ENCODE measurements at regions not wholly inside any gene's neighbourhood (a gene's known extent, or its start where the extent isn't known, plus 50 kb on each side); places are given as distances from the start of the nearest gene placed in this dataset.

- DNase-seq = no peak
- H3K36me3 ChIP-seq (ENCODE audit: low read depth, missing control alignments) = no peaks in the 10 kb centered on the region
- H3K27ac ChIP-seq = no peak overlapping the region
- H3K27me3 ChIP-seq = no peaks in the 10 kb centered on the region
- intact Hi-C loops (cut with DNase I; ENCODE audit: low total_unique reads) = no loop called here
- TF ChIP-seq CTCF (IDR thresholded peaks at IDR 0.05) (no peak), POLR2A (IDR thresholded peaks at IDR 0.05) (no peak)
- H3K4me1 ChIP-seq = no peaks in the 10 kb centered on the region
- no peaks in the 10 kb centered on the region for H3K9me3 ChIP-seq
- no peak overlapping the region for H3K4me3 ChIP-seq
These were observed 830.8 kb upstream of the PTPRD start for GRCh38 chr9:11443631-11444030.

GRCh38 chr9:11457825-11458790 is 845.3 kb upstream of the PTPRD start:
- 47 to 56% methylated on average over 6 of the region's 6 CpGs for WGBS, 2 donors
- intact Hi-C loops (cut with DNase I; ENCODE audit: low total_unique reads) = no loop called here
- Histone ChIP-seq H3K4me1 (no peaks in the 10 kb centered on the region), H3K9me3 (no peaks in the 10 kb centered on the region), H3K36me3 (ENCODE audit: low read depth, missing control alignments) (no peaks in the 10 kb centered on the region), H3K27me3 (no peaks in the 10 kb centered on the region), H3K27ac (no peak overlapping the region), H3K4me3 (no peak overlapping the region)
- no peak for TF ChIP-seq POLR2A (IDR thresholded peaks at IDR 0.05)
- no peak for TF ChIP-seq CTCF (IDR thresholded peaks at IDR 0.05)
- DNase-seq = no peak

- no peak for DNase-seq
- intact Hi-C loops (cut with DNase I; ENCODE audit: low total_unique reads) = no loop called here
- Histone ChIP-seq H3K36me3 (ENCODE audit: low read depth, missing control alignments) (no peaks in the 10 kb centered on the region), H3K27me3 (no peaks in the 10 kb centered on the region), H3K4me3 (no peak overlapping the region), H3K9me3 (no peaks in the 10 kb centered on the region), H3K4me1 (no peaks in the 10 kb centered on the region), H3K27ac (no peak overlapping the region)
- 97 to 98% methylated on average over 1 of the region's 1 CpG for WGBS, 2 donors
- TF ChIP-seq POLR2A (IDR thresholded peaks at IDR 0.05) = no peak
- TF ChIP-seq CTCF (IDR thresholded peaks at IDR 0.05) = no peak
These were observed 856.9 kb upstream of the PTPRD start for GRCh38 chr9:11469745-11470144.

GRCh38 chr9:11471321-11471720 is 858.5 kb upstream of the PTPRD start:
- intact Hi-C loops (cut with DNase I; ENCODE audit: low total_unique reads) = no loop called here
- Histone ChIP-seq H3K27me3 (no peaks in the 10 kb centered on the region), H3K36me3 (ENCODE audit: low read depth, missing control alignments) (no peaks in the 10 kb centered on the region), H3K9me3 (no peaks in the 10 kb centered on the region), H3K27ac (no peak overlapping the region), H3K4me3 (no peak overlapping the region), H3K4me1 (no peaks in the 10 kb centered on the region)
- DNase-seq = no peak
- TF ChIP-seq CTCF (IDR thresholded peaks at IDR 0.05) = no peak
- TF ChIP-seq POLR2A (IDR thresholded peaks at IDR 0.05) = no peak
- WGBS, 2 donors = 76 to 78% methylated on average over 8 to 9 of the region's 9 CpGs

GRCh38 chr9:11500780-11501179 is 888.0 kb upstream of the PTPRD start:
- Histone ChIP-seq H3K27me3 (no peaks in the 10 kb centered on the region), H3K4me3 (no peak overlapping the region), H3K4me1 (no peaks in the 10 kb centered on the region), H3K27ac (no peak overlapping the region), H3K9me3 (no peaks in the 10 kb centered on the region), H3K36me3 (ENCODE audit: low read depth, missing control alignments) (no peaks in the 10 kb centered on the region)
- intact Hi-C loops (cut with DNase I; ENCODE audit: low total_unique reads) = no loop called here
- TF ChIP-seq POLR2A (IDR thresholded peaks at IDR 0.05) (no peak), CTCF (IDR thresholded peaks at IDR 0.05) (no peak)
- DNase-seq = no peak
- WGBS, 2 donors = 69 to 80% methylated on average over 4 to 9 of the region's 9 CpGs
